Naive thymus-derived CD4-positive, alpha-beta T cell (primary cell): ENCODE measurements at regions not wholly inside any gene's neighbourhood (a gene's known extent, or its start where the extent isn't known, plus 50 kb on each side); places are given as distances from the start of the nearest gene placed in this dataset.

Experiments used
- ATAC-seq: fragments of 150-1000 bp; cut with Tn5 transposase; 2 replicates; pipeline ENCODE4 v1.10.0; 2021; ENCODE audit warnings: mild to moderate bottlenecking, moderate library complexity
- CTCF ChIA-PET: fragments of 350-600 bp; sonication (Branson Sonifier 250); formaldehyde crosslinking; loops from one replicate; lab custom pipeline; 2021; ENCODE audit warnings: antibody characterized with exemption; lab: Charles Lee
- POLR2A ChIA-PET: fragments of 350-600 bp; sonication (Branson Sonifier 250); formaldehyde crosslinking; loops from one replicate; lab custom pipeline; 2021; ENCODE audit warnings: antibody characterized with exemption, inconsistent platforms; lab: Charles Lee
- DNase-seq, 9 donors: peaks; one replicate each; pipeline versions ENCODE4 v3.0.0 to v3.0.0-alpha.2; 2020 to 2022; ENCODE audit warnings: mixed read lengths in 1 of 9
- H3K27ac ChIP-seq: one replicate; pipeline ENCODE4 v1.7.0; 2013; ENCODE audit warnings: mild to moderate bottlenecking, low read depth, low read length, moderate library complexity
- H3K27me3 ChIP-seq, 2 donors: one replicate each; pipeline ENCODE4 v1.7.0; 2013; ENCODE audit warnings: low read length in 2 of 2, mild to moderate bottlenecking in 2 of 2, moderate library complexity in 2 of 2; ENCODE audit not compliant: control insufficient read depth in 2 of 2, insufficient read depth in 2 of 2
- H3K36me3 ChIP-seq, 3 experiments: 1 replicate in 2 of 3; 2 replicates in 1 of 3; pipeline ENCODE4 v1.7.0; 2013; ENCODE audit warnings: low read length in 3 of 3, mild to moderate bottlenecking in 3 of 3, moderate library complexity in 1 of 3; ENCODE audit not compliant: insufficient read depth in 3 of 3, control insufficient read depth in 2 of 3
- H3K4me1 ChIP-seq, 2 donors: one replicate each; pipeline ENCODE4 v1.7.0; 2013; ENCODE audit warnings: low read length in 2 of 2, mild to moderate bottlenecking in 2 of 2, moderate library complexity in 1 of 2; ENCODE audit not compliant: control insufficient read depth in 2 of 2, insufficient read depth in 2 of 2
- H3K4me3 ChIP-seq: 2 replicates; pipeline ENCODE4 v1.7.0; 2013; ENCODE audit warnings: mild to moderate bottlenecking, low read length
- H3K9me3 ChIP-seq, 3 experiments: 1 replicate in 2 of 3; 2 replicates in 1 of 3; pipeline ENCODE4 v1.7.0; 2013; ENCODE audit warnings: low read length in 3 of 3; ENCODE audit not compliant: control insufficient read depth in 2 of 3
- H3K27ac Mint-ChIP-seq, 9 donors: one replicate each; pipeline ENCODE4 v1.8.0; 2020 to 2022; ENCODE audit warnings: mixed read lengths in 9 of 9, mild to moderate bottlenecking in 8 of 9, moderate library complexity in 5 of 9, inconsistent platforms in 2 of 9
- H3K27me3 Mint-ChIP-seq, 5 donors: one replicate each; pipeline ENCODE4 v1.8.0; 2021 to 2022; ENCODE audit warnings: mixed read lengths in 5 of 5, mild to moderate bottlenecking in 1 of 5
- H3K36me3 Mint-ChIP-seq, 5 donors: one replicate each; pipeline ENCODE4 v1.8.0; 2020 to 2022; ENCODE audit warnings: mixed read lengths in 5 of 5, mild to moderate bottlenecking in 3 of 5, inconsistent platforms in 1 of 5
- H3K4me1 Mint-ChIP-seq, 7 donors: one replicate each; pipeline ENCODE4 v1.8.0; 2020 to 2022; ENCODE audit warnings: mixed read lengths in 7 of 7, mild to moderate bottlenecking in 3 of 7, inconsistent platforms in 1 of 7
- H3K4me3 Mint-ChIP-seq, 10 donors: one replicate each; pipeline ENCODE4 v1.8.0; 2020 to 2022; ENCODE audit warnings: mild to moderate bottlenecking in 10 of 10, mixed read lengths in 10 of 10, moderate library complexity in 6 of 10, inconsistent platforms in 2 of 10
- H3K9me3 Mint-ChIP-seq, 11 donors: one replicate each; pipeline ENCODE4 v1.8.0; 2020 to 2022; ENCODE audit warnings: mixed read lengths in 11 of 11, mild to moderate bottlenecking in 4 of 11, inconsistent platforms in 1 of 11, moderate library complexity in 1 of 11
- intact Hi-C, 2 donors: fragments of 100-400 bp; cut with micrococcal nuclease; formaldehyde crosslinking; loops; one replicate each; pipeline ENCODE4 v1.15.1; 2023

- Mint-ChIP-seq H3K9me3 (peaks cover 0 to 7% (median 0%) of the 10 kb centered on the region in 11 donors), H3K4me1 (no peaks in the 10 kb centered on the region), H3K27ac (no peak overlapping the region), H3K36me3 (no peaks in the 10 kb centered on the region), H3K4me3 (no peak overlapping the region), H3K27me3 (no peaks in the 10 kb centered on the region)
- no peak for DNase-seq
- Histone ChIP-seq H3K4me3 (no peak overlapping the region), H3K27me3 (no peaks in the 10 kb centered on the region), H3K27ac (no peak overlapping the region), H3K4me1 (no peaks in the 10 kb centered on the region), H3K9me3 (no peaks in the 10 kb centered on the region), H3K36me3 (no peaks in the 10 kb centered on the region)
- POLR2A ChIA-PET = no interaction called here
- no peak for ATAC-seq
- intact Hi-C loops = no loop called here
- CTCF ChIA-PET = no interaction called here
These were observed 384.7 kb upstream of the ID4 start for GRCh38 chr6:19452495-19452894.

GRCh38 chr6:19454001-19454720 is 383.0 kb upstream of the ID4 start:
- H3K36me3 Mint-ChIP-seq = no peaks in the 10 kb centered on the region
- no peaks in the 10 kb centered on the region for H3K27me3 ChIP-seq
- peaks cover 0 to 5% (median 0%) of the 10 kb centered on the region in 11 donors for H3K9me3 Mint-ChIP-seq
- no peaks in the 10 kb centered on the region for H3K9me3 ChIP-seq
- H3K27me3 Mint-ChIP-seq = no peaks in the 10 kb centered on the region
- CTCF ChIA-PET = no interaction called here
- ATAC-seq (no peak), DNase-seq (no peak)
- H3K4me1 ChIP-seq = no peaks in the 10 kb centered on the region
- no peaks in the 10 kb centered on the region for H3K4me1 Mint-ChIP-seq
- no peak overlapping the region for H3K27ac ChIP-seq
- POLR2A ChIA-PET = no interaction called here
- H3K4me3 Mint-ChIP-seq = no peak overlapping the region
- intact Hi-C loops = no loop called here
- no peak overlapping the region for H3K4me3 ChIP-seq
- H3K36me3 ChIP-seq = no peaks in the 10 kb centered on the region
- no peak overlapping the region for H3K27ac Mint-ChIP-seq

- peaks cover 0 to 5% (median 0%) of the 10 kb centered on the region in 11 donors for H3K9me3 Mint-ChIP-seq
- H3K36me3 Mint-ChIP-seq = no peaks in the 10 kb centered on the region
- no peaks in the 10 kb centered on the region for H3K4me1 Mint-ChIP-seq
- Histone ChIP-seq H3K27ac (no peak overlapping the region), H3K4me3 (no peak overlapping the region), H3K36me3 (no peaks in the 10 kb centered on the region), H3K9me3 (no peaks in the 10 kb centered on the region), H3K4me1 (no peaks in the 10 kb centered on the region), H3K27me3 (no peaks in the 10 kb centered on the region)
- CTCF ChIA-PET = no interaction called here
- intact Hi-C loops = no loop called here
- POLR2A ChIA-PET = no interaction called here
- H3K27me3 Mint-ChIP-seq = no peaks in the 10 kb centered on the region
- DNase-seq = no peak
- H3K27ac Mint-ChIP-seq = no peak overlapping the region
- ATAC-seq = no peak
- H3K4me3 Mint-ChIP-seq = no peak overlapping the region
These were observed 382.3 kb upstream of the ID4 start for GRCh38 chr6:19454721-19455392.

- no peaks in the 10 kb centered on the region for H3K36me3 Mint-ChIP-seq
- H3K4me1 Mint-ChIP-seq = no peaks in the 10 kb centered on the region
- Histone ChIP-seq H3K4me3 (no peak overlapping the region), H3K9me3 (no peaks in the 10 kb centered on the region), H3K27me3 (no peaks in the 10 kb centered on the region), H3K27ac (no peak overlapping the region), H3K4me1 (no peaks in the 10 kb centered on the region), H3K36me3 (no peaks in the 10 kb centered on the region)
- peaks cover 0 to 2% (median 0%) of the 10 kb centered on the region in 11 donors for H3K9me3 Mint-ChIP-seq
- intact Hi-C loops = no loop called here
- ChIA-PET CTCF (no interaction called here), POLR2A (no interaction called here)
- no peak for ATAC-seq
- H3K27ac Mint-ChIP-seq = no peak overlapping the region
- H3K27me3 Mint-ChIP-seq = no peaks in the 10 kb centered on the region
- DNase-seq = no peak
- no peak overlapping the region for H3K4me3 Mint-ChIP-seq
These were observed 373.9 kb upstream of the ID4 start for GRCh38 chr6:19463250-19463649.

- Mint-ChIP-seq H3K36me3 (no peaks in the 10 kb centered on the region), H3K9me3 (peaks cover 0 to 5% (median 0%) of the 10 kb centered on the region in 11 donors), H3K27me3 (no peaks in the 10 kb centered on the region), H3K4me1 (no peaks in the 10 kb centered on the region), H3K27ac (no peak overlapping the region), H3K4me3 (no peak overlapping the region)
- intact Hi-C loops = no loop called here
- CTCF ChIA-PET = no interaction called here
- no peak overlapping the region for H3K27ac ChIP-seq
- H3K9me3 ChIP-seq = no peaks in the 10 kb centered on the region
- H3K4me3 ChIP-seq = no peak overlapping the region
- DNase-seq (no peak), ATAC-seq (no peak)
- POLR2A ChIA-PET = no interaction called here
- no peaks in the 10 kb centered on the region for H3K27me3 ChIP-seq
- H3K4me1 ChIP-seq = no peaks in the 10 kb centered on the region
- no peaks in the 10 kb centered on the region for H3K36me3 ChIP-seq
These were observed 373.2 kb upstream of the ID4 start for GRCh38 chr6:19463925-19464324.

- Histone ChIP-seq H3K27ac (no peak overlapping the region), H3K36me3 (no peaks in the 10 kb centered on the region), H3K4me3 (no peak overlapping the region), H3K27me3 (no peaks in the 10 kb centered on the region), H3K4me1 (no peaks in the 10 kb centered on the region), H3K9me3 (no peaks in the 10 kb centered on the region)
- ATAC-seq (no peak), DNase-seq (no peak)
- CTCF ChIA-PET = no interaction called here
- no peaks in the 10 kb centered on the region for H3K27me3 Mint-ChIP-seq
- intact Hi-C loops = no loop called here
- peaks cover 0 to 5% (median 0%) of the 10 kb centered on the region in 11 donors for H3K9me3 Mint-ChIP-seq
- no peaks in the 10 kb centered on the region for H3K4me1 Mint-ChIP-seq
- no peaks in the 10 kb centered on the region for H3K36me3 Mint-ChIP-seq
- POLR2A ChIA-PET = no interaction called here
- no peak overlapping the region for H3K27ac Mint-ChIP-seq
- H3K4me3 Mint-ChIP-seq = no peak overlapping the region
These were observed 371.9 kb upstream of the ID4 start for GRCh38 chr6:19465256-19465655.

- DNase-seq = no peak
- ATAC-seq = no peak
- Mint-ChIP-seq H3K4me1 (no peaks in the 10 kb centered on the region), H3K9me3 (peaks cover 0 to 5% (median 0%) of the 10 kb centered on the region in 11 donors), H3K27ac (no peak overlapping the region), H3K4me3 (no peak overlapping the region), H3K36me3 (no peaks in the 10 kb centered on the region), H3K27me3 (no peaks in the 10 kb centered on the region)
- no peaks in the 10 kb centered on the region for H3K36me3 ChIP-seq
- ChIA-PET CTCF (no interaction called here), POLR2A (no interaction called here)
- H3K4me1 ChIP-seq = no peaks in the 10 kb centered on the region
- no peak overlapping the region for H3K4me3 ChIP-seq
- no peaks in the 10 kb centered on the region for H3K9me3 ChIP-seq
- intact Hi-C loops = no loop called here
- H3K27me3 ChIP-seq = no peaks in the 10 kb centered on the region
- H3K27ac ChIP-seq = no peak overlapping the region
These were observed 371.4 kb upstream of the ID4 start for GRCh38 chr6:19465760-19466159.
